ENCODE measurements at regions not wholly inside any gene's neighbourhood (a gene's known extent, or its start where the extent isn't known, plus 50 kb on each side); places are given as distances from the start of the nearest gene placed in this dataset.

DNA sequence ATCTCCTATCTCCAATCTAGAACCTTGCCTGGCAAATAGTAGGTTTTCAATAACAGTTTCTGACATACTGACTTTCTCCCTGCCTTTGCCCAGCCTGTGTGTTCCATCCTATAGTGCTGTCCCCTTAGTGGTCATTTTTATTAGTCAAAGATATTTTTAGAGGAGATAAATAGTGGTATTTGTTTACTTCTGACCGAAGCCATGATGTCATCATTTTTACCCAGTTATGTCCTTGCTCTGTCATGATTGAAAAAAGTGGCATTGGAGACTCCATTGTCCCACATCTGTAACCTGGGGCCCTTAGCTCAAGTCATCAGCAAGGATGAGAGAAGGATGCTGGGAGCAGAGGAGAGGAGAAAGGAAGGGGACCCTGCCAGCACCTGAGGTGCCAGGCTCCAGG, 80.6 kb upstream of the ATP2B2 start:
- no peak for DNase-seq

DNA sequence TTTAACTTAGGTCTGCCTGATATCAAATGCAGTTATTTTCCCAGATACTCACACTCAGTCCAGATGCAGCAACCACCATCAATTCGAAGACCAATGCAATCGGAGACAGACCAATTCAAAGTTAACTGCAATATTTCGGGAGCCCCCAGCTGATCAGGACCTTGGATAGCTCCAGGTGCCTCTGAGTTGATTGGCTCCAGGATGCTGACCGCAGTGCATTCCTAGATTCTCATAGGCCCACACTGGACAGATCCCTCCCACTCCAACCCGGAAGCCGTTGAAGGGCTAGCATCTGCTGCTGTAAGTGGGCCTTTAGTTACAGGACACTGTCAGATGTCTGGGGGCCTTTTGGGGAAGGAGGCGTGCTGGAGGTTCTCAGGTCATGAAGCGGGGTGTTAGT, 89.5 kb upstream of the ATP2B2 start:
- DNase-seq: peak; percentile 35

DNA sequence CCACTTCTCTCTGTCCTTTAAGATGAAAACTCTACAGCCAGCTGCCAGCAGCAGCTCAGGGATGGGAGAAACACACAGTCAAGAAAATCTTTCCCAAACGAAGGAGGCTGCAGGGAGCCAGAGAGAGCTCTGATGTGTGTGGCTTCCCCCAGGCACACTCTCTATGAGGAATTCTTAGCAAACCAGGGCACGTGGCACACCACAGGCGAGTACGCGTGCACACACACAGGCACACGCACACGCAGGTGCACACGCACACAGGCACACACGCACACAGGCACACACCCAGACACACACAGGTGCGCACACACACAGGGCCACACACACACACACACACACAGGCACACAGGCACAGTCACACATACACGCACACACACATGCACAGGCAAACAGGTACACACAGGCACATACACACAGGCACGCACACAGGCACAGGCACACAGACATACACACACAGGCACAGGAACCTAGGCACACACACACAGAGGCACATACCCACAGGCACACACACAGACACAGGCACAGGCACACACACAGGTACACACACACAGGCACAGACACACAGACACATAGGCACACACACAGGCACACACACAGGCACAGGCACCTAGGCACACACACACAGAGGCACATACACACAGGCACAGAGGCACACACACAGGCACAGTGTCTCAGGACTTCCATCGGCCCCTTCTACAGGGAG, 91.5 kb upstream of the ATP2B2 start:
- no peak for DNase-seq

DNA sequence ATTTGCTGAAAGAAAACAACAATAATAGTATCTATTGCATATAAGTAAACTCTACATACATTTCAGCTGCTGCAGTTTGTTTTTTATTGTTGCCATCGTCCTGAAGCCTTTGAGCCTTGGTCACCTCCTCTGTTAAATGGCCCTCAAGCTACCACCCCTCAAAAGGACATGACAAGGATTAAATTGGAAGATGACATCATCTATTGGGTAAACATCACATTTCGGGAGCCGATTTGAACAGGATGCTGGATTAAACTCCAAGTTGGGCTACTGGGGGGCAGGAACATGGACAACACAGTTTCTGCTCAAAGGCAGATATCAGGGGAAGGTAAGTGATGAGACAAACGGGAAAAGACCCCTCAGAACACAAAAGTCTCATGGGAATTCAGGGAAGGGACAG, 92.3 kb upstream of the ATP2B2 start:
- no peak for DNase-seq

DNA sequence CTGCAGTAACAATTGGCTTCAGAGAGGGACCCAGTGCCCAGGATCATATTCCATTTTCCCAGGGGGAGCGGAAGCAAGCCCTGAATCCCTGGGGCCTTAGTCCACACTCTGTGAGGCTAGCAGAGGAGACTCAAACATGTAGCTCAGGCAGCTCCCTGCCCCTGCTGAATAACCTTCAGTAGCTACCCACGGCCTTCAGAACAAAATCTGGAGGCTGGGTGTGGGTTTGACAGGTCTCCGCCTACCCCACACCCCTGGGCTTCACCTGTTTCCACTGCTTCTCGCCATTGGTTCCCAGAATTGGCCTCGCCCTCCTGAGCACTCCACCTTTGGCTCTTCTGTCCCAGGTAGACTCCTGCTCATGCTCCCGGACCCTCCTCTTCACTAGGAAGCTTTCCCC, 93.6 kb upstream of the ATP2B2 start:
- no peak for DNase-seq

DNA sequence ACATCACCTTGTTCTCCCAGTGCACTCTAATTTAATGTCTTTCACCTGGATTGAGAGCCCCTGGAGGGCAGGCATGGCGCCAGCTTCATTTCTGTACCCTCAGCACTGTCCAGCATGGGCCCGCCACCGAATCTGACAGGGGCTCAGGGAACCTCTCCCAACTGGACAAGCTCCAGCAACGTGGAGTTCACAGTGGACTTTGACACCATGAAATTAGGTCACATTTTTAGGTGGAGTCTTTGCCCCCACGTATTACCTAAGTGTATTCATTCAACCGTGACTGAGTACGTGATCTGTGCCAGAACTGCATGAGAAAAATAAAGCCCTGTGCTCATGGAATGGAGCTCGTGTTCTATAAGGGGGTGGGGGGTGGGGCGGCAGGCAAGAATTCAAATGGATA, 94.1 kb upstream of the ATP2B2 start:
- DNase-seq: no peak

DNA sequence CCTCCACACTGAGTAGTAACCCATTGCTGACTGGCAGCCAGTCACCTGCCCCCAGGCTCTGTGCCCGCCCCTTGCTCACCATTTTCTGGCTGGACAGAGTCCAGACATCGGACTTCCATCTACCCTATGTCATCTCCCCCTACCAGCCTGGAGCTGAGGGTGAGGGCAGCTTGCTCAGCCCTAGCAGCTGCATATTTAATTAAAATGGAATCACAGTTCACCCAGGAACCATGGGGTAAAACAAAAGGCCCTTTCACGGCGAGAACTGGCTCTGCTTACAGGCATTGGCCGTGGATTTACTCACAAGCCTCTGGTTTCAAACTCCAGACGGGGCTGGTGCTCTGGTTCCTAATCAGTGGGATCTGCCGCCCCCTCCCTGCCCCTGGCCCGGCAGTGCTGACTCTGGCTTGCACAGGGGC, 94.9 kb upstream of the ATP2B2 start:
- no peak for DNase-seq

DNA sequence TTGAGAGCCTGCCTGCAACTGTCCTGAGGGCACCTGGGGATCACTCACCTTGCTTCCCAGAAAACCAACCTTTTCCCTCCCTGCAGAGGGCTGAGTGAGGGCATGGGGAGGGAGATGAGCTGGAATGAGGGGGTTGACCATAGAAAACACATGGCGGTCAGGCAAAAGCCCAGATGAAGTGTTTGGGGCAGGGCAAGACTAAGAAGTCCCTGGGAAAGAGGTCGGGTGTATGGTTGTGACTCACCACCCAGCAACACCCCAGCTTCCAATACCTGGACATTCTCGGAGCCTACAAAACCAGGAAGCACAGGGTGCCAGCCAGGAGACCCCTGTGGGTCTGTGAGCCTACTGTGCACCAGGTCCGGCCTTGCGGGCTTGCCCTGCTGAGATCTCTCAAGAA, 95.3 kb upstream of the ATP2B2 start:
- no peak for DNase-seq

DNA sequence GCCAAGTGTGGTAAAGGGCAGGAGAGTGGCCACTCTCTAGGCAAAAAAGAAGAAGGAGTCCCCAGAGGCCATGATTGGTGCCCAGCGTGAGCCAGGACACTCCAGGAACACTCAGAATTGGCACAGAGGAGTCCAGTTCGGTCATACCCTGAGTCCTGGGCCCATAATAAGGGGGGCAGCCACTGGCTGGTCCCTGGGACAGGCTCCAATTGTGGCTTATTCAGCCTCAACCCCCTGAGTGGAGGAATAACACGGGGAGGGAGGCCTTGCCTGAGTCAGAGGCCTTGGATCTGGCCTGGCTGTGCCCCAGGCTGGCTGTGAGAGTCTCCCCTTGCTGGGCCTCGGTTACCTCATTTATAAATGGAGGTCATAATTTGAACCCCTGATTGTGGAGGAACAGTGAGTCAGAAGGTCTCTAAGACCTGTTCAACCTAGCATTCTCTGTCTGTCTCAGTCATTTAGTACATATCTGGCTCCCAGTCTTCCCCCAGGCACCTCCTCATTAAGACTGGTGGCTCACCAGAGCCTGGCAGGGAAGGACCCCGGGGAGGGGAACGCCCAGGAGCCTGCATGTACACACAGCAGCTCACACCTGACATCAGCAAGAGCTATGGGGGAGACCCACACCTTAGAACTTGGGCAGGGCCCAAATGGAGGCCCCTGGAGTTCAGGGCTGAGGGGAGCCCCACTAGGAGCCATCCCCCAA, 95.9 kb upstream of the ATP2B2 start:
- DNase-seq: no peak

DNA sequence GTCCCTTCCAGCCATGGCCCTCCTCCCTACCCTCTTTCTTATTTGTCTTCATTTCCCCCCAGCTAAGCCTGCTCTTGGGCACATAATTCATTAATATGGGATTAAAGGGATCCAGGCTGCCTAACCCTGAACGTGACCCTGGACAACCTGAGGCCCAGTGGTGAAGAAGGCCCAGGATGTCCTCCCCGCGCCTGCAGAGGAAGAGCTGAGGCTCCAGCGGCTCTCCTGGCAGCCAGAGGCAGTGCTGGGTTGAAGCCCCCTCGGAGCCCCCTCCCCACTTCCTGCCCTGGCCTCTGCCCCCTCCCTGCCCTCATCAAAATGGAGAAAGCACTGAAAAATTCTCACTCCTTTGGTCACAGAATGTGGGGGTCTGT, 96.5 kb upstream of the ATP2B2 start:
- DNase-seq: no peak

DNA sequence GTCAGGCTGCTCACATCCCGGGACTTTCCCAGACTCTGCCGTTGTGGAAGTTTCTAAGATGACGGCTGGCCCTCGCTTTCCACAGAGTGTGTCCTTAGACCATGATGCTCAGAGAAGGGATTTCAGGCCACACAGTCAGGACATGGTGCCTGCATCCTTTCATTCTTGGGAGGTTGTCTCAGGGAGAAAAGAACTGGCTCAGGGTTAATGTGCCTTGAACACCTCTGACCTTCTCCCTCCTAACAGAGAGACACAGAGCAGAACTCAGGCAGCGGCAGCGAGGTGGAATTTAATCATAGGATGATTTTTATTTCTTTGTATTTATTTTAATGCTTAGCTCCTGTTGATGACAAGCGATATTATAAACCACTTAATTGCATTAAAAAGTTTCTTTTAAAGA, 96.9 kb upstream of the ATP2B2 start:
- DNase-seq: no peak

DNA sequence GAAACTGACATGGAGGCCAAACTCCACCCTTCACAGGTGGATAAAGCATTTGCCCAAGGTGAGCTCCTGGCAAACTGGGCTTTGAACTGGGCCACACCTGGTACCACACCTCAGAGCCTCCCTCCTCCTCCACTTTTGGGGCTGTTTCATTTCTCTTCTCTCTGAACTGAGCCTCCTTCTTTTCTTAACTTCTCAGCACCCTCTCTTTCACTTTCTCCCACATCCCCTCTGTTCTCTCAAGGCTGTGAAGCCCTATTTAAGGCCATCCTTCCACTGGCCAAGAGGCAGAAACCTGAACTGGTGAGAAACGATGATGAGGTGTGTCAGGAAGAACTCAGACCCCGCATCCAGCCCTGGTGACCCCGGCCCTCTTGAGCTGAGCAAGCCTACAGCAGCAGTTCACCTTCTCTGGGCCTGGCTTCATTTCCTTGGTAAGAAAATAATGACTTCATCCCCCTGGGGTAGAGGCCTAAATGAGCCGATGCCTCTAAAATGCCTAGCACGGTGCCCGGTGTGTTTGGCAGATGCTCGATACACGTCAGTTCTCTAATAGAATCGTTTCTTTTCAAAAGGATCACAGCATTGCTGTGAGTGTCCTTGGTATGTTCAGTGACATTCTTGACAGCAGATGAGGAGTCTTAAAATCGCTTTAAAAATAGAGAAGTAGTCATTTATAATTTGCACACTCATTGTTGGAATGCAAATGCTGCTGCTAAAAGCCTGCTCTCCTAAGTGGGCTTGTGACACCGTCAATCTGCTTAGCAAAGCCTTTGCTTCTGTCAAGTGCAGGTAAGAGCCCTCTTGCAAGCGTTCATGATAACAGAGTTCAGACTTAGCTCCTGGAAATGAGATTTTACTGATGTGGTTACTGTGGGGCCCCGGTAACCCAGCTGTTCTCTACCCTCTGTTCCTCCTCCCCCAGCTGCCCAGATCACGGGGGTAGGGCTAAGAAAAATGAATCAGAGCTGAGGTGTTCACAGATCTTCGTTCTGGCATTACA, 97.7 kb upstream of the ATP2B2 start:
- no peak for DNase-seq

DNA sequence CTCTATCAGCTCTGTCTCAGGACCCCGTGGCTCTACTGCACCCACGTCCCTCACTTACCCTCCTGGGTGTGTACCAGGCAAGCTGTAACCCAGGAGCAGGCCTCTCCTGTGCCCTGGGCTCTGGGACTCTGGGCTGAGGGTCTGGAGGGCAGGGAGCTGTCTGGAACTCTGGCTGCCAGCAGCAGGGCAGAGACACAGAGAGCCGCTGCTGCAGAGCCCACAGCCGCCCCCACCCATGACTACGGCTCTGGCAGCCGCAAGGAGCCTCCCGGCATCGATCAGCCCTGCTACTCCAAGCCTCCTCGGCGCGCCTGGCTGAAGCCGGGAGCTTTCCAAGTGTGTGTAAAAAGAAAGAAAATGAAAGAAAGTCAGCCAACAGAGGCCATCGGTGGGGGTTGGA, 103.7 kb upstream of the ATP2B2 start:
- DNase-seq: no peak

DNA sequence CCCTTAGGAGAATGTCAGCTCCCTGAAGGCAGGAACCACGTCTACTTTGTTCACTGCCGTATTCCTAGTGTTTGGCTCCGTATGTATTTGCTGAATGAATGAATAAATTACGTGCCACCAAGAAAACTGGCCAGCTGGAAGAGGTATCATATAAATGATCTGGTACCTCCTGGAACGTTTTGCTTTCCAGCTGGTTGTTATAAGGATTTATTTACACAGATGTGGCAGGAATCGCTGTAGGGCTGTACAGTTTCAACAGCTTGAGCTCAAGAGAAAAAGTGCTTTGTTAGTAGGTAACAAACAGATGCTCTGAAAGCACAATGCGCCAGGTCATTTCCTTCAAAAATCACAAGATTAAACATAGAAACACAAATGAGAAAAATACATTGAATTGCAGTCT, 108.8 kb upstream of the ATP2B2 start:
- DNase-seq: no peak

DNA sequence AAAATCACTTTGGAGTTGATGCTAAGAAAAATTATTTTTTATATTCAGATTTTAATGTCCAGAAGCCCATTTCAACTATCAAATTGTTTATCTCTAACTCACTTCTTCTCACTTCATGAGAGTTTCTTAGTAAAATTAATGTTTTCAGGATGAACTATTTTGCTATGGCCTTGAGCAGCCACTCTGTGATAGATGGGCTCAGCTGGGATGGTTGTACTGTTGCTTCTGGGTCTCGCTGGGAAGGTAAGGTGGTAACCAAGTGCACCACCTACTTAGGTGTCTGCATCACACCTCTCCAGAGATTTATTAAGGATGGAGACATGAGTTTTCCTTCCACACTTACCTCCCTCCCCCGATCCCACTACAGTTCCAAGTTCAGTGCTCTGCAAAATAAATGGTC, 110.3 kb upstream of the ATP2B2 start:
- no peak for DNase-seq

DNA sequence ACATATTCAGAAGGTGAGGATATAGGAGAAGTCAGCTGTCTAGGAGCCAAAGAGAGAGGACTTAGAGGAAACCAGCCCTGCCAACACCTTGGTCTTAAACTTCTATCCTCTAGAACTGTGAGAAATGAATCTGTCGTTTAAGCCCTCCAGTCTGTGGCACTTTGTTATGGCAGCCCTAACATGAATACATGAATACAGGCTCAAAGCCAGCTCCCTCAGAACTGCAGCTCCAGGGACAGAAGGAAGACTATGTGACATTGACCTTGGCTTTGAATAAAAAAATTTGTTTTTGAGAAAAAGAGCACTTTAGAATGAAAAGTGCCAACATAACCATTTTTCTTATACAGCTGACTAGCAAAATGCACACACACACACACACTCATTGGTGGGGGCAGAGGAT, 110.9 kb upstream of the ATP2B2 start:
- no peak for DNase-seq

DNA sequence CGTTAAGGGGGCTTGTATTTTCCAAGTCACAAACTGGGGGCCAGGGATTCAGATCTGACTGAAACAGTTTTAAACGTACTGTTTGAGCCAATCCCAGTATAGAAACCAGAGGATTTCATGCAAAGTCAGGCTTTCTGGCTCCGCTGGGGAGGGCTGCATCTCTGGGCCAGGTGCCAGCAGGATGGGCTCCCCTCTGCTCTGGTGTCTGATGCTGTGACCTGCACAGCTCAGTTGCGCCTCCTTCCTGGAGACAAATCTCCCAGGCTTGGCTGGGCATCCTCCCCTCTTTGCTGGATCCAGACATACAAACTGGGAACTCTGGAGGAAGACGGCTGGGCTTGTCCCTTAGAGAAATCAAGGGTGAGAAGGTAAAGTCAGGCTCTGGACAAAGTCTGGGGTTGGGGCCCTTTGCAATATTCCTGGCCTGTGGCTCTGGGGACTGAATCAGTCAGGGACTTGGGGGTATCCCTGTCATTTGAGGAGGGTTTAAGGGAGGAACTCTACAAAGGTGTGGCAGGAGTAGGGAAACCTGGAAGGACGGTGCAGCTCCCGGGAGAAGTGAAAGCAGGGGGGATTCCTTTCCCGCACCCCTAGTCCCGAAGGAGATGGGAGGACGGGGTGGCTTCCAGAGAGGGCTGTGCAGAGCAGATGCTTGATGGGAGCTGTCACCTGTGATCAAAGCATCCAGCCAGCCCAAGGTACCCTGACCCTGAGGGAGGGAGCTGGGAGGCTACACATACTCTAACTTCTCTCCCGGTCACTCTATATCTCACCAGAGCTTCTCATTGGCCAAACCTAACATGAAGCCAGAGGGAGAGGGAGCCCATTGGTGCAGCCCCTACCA, 114.8 kb upstream of the ATP2B2 start:
- DNase-seq: no peak

DNA sequence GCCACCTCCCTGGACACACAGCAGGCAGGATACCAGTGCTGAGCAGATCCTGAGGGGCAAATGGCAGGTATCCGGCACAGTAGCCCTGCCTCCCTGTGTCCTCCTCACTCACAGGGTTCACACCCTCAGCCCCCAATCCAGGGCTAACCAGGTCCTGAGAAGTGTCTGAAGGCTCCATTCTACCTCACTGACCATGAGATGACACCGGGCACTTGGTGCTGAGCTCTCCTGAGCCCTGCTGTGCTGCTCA, 115.4 kb upstream of the ATP2B2 start:
- no peak for DNase-seq

DNA sequence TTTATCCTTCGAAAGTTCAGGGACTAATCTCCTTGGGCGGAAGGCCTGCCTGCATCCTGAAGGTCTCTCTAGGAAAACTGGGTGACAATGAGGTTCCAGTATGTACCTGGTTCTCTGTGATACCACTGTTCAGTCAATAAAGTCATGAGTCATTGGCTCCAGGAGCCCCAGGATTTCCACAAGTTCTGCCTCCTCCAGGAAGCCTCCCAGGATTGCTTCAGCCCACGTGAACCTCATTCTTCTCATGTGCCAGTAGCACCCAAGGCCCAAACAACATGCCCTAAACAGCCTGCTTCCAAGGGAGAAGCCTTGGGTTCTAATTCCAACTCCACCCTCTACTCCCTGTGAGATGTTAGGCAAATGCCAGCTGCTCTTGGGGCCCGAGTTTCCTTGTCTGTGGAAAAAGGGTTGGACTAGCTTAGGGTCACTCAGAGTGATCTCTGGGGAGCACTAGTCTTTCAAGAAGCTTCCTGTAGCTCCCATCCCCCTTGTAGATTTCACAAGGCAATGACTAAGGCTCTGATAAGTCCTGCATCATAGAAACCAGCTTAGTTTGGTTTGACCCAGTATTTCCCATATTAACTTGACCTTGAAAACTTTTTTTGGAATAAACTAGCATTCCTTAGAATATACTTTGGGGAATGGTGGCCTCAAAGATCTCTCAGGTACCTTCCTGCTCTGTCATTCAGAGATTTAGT, 118.3 kb upstream of the ATP2B2 start:
- DNase-seq: no peak

DNA sequence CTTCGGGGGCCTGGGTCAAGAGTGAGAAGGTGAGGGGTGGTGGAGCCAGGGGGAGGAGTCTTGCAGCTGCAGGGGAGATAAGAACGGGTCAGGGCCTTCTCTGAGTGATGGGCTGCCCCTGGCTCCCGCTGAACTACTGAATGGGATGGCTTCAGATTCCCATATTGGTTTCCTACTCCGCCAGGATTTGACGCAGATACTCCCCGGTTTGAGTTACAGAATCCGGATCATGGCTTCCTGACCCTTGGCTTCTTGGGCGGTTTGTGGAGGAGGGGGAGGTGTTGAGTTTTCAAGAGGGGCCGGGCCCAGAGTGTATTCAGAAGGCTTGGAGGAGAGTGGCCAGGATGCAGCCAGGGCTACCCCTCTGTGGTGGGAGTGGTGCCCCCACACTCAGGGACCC, 119.9 kb upstream of the ATP2B2 start:
- DNase-seq: no peak

DNA sequence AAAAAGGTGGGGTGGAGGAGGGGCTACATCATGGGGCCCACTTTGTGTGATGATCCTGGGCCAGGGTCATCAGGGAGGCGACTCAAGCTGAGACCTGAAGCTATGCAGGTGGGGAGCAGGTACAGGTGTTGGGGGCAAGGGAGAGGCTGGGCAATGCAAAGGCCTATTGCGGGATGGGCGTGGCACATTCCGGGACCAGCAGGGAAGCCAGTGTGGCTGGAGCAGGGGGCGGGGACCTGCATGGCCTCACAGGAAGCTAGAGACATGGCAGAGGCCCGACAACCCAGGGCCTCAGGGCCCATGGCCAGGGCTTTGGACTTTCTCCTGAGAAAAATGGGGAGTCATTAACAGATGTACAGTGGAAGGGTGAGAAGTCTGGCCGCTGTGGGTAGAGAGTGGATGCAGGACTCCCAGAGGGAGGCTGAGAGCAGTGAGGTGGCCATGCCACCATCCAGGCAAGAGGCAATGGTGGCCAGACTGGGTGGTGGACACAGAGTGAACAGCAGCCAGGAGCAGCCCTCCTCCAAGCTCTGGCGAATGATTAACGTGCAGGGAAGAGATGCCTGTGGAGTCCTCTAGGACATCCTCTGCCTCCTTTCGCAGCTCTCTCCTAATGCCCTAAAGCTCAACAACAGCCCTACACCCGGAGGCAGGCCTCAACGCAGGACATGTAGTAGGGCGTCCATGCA, 122.6 kb upstream of the ATP2B2 start:
- DNase-seq: no peak

Data from 8988T (cell line).